Immature natural killer cell (primary cell): ENCODE measurements at regions not wholly inside any gene's neighbourhood (a gene's known extent, or its start where the extent isn't known, plus 50 kb on each side); places are given as distances from the start of the nearest gene placed in this dataset.

Experiments used
- DNase-seq, 3 donors: peaks; one replicate each; pipeline ENCODE4 v3.0.0; 2022; ENCODE audit warnings: mixed read lengths in 1 of 3
- H3K27ac Mint-ChIP-seq, 6 donors: one replicate each; pipeline ENCODE4 v1.8.0; 2020; ENCODE audit warnings: mixed read lengths in 6 of 6, mild to moderate bottlenecking in 5 of 6, inconsistent platforms in 4 of 6, moderate library complexity in 3 of 6
- H3K27me3 Mint-ChIP-seq, 3 donors: one replicate each; pipeline ENCODE4 v1.8.0; 2020 to 2021; ENCODE audit warnings: low read depth in 3 of 3, mild to moderate bottlenecking in 3 of 3, mixed read lengths in 3 of 3, moderate library complexity in 3 of 3, inconsistent platforms in 1 of 3
- H3K36me3 Mint-ChIP-seq, 3 donors: one replicate each; pipeline ENCODE4 v1.8.0; 2020; ENCODE audit warnings: mixed read lengths in 3 of 3, inconsistent platforms in 2 of 3, mild to moderate bottlenecking in 2 of 3
- H3K4me1 Mint-ChIP-seq, 2 donors: one replicate each; pipeline ENCODE4 v1.8.0; 2020; ENCODE audit warnings: inconsistent platforms in 2 of 2, mild to moderate bottlenecking in 2 of 2, mixed read lengths in 2 of 2, moderate library complexity in 1 of 2
- H3K4me3 Mint-ChIP-seq, 5 donors: one replicate each; pipeline ENCODE4 v1.8.0; 2020; ENCODE audit warnings: mild to moderate bottlenecking in 5 of 5, mixed read lengths in 5 of 5, inconsistent platforms in 3 of 5, moderate library complexity in 3 of 5
- H3K9me3 Mint-ChIP-seq, 6 donors: one replicate each; pipeline ENCODE4 v1.8.0; 2020; ENCODE audit warnings: mild to moderate bottlenecking in 6 of 6, mixed read lengths in 6 of 6, inconsistent platforms in 4 of 6, moderate library complexity in 3 of 6

DNA sequence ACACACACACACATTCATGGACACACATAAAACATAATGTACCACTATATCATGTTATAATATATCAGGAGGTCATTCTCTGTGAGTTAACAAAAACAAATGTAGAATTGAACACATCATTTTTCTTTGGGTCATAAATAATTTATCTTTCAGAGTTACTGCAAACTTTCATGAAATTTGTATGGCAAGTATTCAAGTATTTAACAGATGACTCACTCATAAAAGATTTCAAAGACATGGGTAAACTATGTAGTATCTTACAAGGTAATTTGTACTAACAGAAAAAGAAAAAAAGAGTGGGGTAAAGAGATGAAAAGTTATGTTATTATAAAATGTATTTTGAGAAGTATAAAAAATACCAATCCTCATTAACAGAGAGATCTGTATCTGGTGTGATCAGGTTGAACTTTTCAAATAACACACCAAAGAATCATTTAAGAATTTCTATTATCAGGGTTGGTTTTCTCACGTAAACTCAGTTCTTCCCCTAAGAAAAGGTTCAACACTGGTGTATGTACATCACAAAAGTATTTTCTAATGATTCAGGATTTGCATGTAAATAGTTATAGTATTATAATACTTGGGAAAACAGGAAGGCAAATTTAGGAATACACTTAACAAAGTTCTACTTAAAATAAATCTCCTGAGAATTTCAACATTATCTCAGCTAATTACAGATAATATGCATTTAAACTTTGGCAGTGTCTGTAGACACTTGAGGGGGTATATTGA is 933.1 kb upstream of the LRRN3 start:
- no peak for DNase-seq
- Mint-ChIP-seq H3K9me3 (peaks cover 8 to 59% (median 23%) of the 10 kb centered on the region in 6 donors), H3K27ac (no peak overlapping the region), H3K4me3 (no peak overlapping the region), H3K27me3 (no peaks in the 10 kb centered on the region), H3K36me3 (no peaks in the 10 kb centered on the region), H3K4me1 (no peaks in the 10 kb centered on the region)

DNA sequence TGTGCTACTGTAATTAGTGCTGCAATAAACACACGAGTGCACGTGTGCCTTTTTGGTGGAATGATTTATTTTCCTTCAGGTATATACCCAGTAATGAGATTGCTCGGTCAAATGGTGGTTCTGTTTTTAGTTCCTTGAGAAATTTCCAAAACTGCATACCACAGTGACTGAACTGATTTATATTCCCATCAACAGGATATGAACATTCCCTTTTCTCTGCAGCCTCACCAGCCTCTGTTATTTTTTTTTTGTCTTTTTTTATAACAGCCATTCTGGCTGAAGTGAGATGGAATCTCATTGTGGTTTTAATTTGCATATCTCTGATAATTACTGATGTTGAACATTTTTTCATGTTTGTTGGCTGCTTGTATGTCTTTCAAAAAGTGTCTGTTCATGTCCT is 922.9 kb upstream of the LRRN3 start:
- Mint-ChIP-seq H3K4me1 (no peaks in the 10 kb centered on the region), H3K36me3 (no peaks in the 10 kb centered on the region), H3K27ac (no peak overlapping the region), H3K4me3 (no peak overlapping the region), H3K9me3 (peaks cover 9 to 37% (median 27%) of the 10 kb centered on the region in 6 donors), H3K27me3 (no peaks in the 10 kb centered on the region)
- no peak for DNase-seq

DNA sequence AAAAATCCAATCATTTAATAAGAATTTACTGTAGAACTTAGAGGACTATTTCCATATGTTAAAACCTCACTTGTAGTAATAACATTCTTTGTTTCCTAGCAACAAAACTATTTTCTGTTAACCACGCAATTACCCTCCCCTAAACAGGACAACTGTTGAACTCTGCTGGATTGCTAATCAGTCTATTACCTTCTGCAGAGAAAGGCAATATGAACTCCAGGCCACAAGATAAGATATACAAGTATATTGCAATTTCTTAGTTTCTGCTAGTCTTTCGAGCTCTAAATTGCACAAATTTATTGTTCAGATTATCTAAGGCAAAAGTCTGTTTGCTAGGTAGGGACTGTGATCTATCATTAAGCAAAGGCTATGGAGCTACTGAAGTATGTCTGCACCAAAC is 920.1 kb upstream of the LRRN3 start:
- no peak for DNase-seq
- H3K4me3 Mint-ChIP-seq, result no peak overlapping the region
- no peaks in the 10 kb centered on the region for H3K4me1 Mint-ChIP-seq
- no peaks in the 10 kb centered on the region for H3K36me3 Mint-ChIP-seq
- H3K27ac Mint-ChIP-seq, result no peak overlapping the region
- H3K9me3 Mint-ChIP-seq, result peaks cover 9 to 42% (median 31%) of the 10 kb centered on the region in 6 donors
- no peaks in the 10 kb centered on the region for H3K27me3 Mint-ChIP-seq

DNA sequence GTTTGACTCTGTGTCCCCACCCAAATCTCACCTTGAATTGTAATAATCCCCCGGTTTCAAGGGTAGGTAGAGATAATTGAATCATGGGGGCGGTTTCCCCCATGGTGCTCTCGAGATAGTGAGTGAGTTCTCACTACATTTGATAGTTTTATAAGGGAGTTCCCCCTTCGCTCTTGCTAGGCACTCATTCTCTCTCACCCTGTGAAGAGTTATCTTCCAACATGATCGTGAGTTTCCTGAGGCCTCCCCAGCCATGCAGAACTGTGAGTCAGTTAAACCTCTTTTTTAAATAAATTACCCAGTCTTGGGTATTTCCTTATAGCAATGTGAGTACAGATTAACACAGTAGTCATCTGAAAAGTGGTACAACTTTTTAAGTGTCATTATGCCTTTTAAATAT is 913.5 kb upstream of the LRRN3 start:
- H3K27ac Mint-ChIP-seq, result no peak overlapping the region
- H3K9me3 Mint-ChIP-seq, result peaks cover 3 to 45% (median 19%) of the 10 kb centered on the region in 6 donors
- peaks cover 0 to 5% (median 1%) of the 10 kb centered on the region in 3 donors for H3K27me3 Mint-ChIP-seq
- no peak overlapping the region for H3K4me3 Mint-ChIP-seq
- H3K36me3 Mint-ChIP-seq, result no peaks in the 10 kb centered on the region
- no peaks in the 10 kb centered on the region for H3K4me1 Mint-ChIP-seq
- DNase-seq, result no peak

DNA sequence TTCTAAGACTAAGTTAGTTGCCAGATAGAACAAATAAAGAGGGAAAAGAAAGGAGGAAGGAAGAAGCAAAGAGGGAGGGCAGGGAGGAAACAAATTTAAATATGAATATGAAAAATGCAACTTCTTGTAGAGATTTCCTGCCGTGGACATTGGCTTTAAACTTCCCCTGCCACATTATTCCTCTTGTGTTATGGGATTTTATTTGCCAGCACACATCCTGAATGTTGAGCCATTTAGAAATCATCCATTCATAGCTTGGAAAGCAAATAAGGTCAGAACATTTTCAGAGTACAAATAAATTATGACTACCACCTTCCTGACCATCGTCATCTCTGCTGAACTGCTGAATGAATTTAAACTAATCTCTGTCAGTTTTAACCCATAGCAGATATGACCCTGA is 911.9 kb upstream of the LRRN3 start:
- H3K27me3 Mint-ChIP-seq, result peaks cover 0 to 5% (median 1%) of the 10 kb centered on the region in 3 donors
- no peaks in the 10 kb centered on the region for H3K36me3 Mint-ChIP-seq
- H3K27ac Mint-ChIP-seq, result no peak overlapping the region
- DNase-seq, result no peak
- H3K9me3 Mint-ChIP-seq, result peaks cover 3 to 42% (median 19%) of the 10 kb centered on the region in 6 donors
- no peaks in the 10 kb centered on the region for H3K4me1 Mint-ChIP-seq
- no peak overlapping the region for H3K4me3 Mint-ChIP-seq

DNA sequence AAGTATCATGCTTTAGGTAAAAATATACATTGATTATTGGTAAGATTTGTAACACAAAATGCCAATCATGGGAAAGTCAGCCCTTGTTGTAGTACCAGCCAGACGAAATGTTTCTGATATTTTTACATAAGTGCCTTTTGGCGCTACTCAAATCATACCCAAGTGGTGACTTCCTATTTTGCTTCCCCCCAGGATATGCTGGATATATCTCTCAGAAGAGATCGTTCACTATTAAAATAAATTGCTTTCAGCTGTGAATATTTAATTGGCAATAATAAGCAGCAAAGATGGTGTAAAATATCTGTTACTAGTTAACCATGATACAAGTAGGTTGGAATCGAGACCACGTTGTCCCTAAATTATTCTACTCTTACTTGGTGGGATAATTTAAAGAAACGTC is 909.2 kb upstream of the LRRN3 start:
- Mint-ChIP-seq H3K4me3 (no peak overlapping the region), H3K4me1 (no peaks in the 10 kb centered on the region), H3K36me3 (no peaks in the 10 kb centered on the region), H3K27me3 (peaks cover 0 to 8% (median 1%) of the 10 kb centered on the region in 3 donors), H3K9me3 (peaks cover 5 to 43% (median 19%) of the 10 kb centered on the region in 6 donors), H3K27ac (no peak overlapping the region)
- no peak for DNase-seq

DNA sequence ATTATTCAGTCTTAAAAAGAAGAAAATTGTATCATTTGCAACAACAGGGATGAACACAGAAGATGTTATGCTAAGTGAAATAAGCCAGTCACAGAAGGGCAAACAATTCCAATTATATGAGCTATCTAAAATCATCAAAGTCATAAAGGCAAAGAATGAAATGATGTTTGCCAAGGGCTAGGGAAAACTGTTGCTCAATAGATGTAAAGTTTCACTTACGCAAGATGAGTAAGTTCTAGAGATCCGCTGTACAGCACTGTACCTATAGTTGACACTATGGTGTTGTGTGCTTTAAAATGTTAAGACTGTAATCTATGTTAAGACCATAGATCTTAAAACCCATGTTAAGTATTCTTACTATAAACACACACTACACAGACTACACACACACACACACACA is 904.6 kb upstream of the LRRN3 start:
- no peaks in the 10 kb centered on the region for H3K36me3 Mint-ChIP-seq
- H3K4me3 Mint-ChIP-seq, result no peak overlapping the region
- H3K27me3 Mint-ChIP-seq, result peaks cover 0 to 4% (median 3%) of the 10 kb centered on the region in 3 donors
- H3K27ac Mint-ChIP-seq, result no peak overlapping the region
- no peak for DNase-seq
- H3K4me1 Mint-ChIP-seq, result no peaks in the 10 kb centered on the region
- peaks cover 9 to 46% (median 27%) of the 10 kb centered on the region in 6 donors for H3K9me3 Mint-ChIP-seq

DNA sequence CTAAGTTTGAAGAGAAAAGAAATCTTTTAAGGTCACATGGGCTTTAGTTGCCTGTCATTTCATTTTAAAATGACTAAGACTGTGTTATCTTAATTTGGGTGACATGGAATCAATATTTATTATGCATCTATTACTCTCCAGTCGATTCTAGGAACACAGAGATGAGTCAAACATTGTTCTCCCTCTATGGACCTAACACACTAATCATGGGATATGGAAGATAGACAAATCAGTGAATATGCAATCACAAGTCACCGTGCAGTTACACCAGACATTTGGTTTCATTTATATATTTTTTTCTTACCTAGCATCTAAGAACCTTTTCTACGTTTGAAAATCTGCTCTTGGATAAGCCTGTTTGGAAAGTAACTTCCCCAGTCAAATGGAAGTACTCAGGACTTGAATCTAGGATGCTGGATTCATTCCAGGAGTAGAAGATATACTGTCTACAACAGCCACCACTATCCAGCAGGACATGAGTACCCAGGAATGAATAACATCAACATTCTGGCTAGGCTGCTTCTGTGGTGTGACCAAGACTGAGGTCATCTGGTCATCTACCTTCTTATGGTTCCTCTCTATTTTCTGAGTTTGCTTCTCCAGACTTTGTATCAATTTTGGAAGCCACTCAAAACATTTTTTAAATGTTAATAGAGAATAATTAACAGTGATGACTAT is 902.9 kb upstream of the LRRN3 start:
- no peak for DNase-seq
- H3K27me3 Mint-ChIP-seq, result peaks cover 0 to 3% (median 2%) of the 10 kb centered on the region in 3 donors
- peaks cover 9 to 50% (median 27%) of the 10 kb centered on the region in 6 donors for H3K9me3 Mint-ChIP-seq
- H3K4me3 Mint-ChIP-seq, result no peak overlapping the region
- H3K36me3 Mint-ChIP-seq, result no peaks in the 10 kb centered on the region
- no peak overlapping the region for H3K27ac Mint-ChIP-seq
- no peaks in the 10 kb centered on the region for H3K4me1 Mint-ChIP-seq

DNA sequence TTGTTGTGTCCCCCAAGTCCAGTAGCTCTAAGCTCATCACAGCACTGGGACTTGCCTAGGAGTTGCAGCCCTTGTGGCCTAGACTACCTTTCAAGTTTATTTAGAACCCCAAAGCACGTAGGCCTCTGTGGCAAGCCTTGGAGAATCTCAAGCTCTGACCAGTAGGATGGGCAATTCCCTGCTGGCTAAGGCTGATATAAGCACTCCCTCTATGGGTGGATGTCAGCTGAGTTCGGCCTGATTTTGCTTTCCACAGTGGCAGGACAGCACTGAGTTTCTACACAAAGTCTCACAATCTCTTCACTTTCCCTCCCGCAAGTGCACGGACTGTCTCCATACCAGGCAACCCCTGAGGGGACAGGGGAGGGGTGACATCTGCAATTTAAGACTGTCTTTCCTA is 886.4 kb upstream of the LRRN3 start:
- no peak for DNase-seq
- no peak overlapping the region for H3K27ac Mint-ChIP-seq
- H3K4me1 Mint-ChIP-seq, result no peaks in the 10 kb centered on the region
- H3K36me3 Mint-ChIP-seq, result peaks cover 0 to 6% (median 0%) of the 10 kb centered on the region in 3 donors
- no peak overlapping the region for H3K4me3 Mint-ChIP-seq
- H3K27me3 Mint-ChIP-seq, result peaks cover 0 to 1% (median 0%) of the 10 kb centered on the region in 3 donors
- peaks cover 3 to 62% (median 46%) of the 10 kb centered on the region in 6 donors for H3K9me3 Mint-ChIP-seq

DNA sequence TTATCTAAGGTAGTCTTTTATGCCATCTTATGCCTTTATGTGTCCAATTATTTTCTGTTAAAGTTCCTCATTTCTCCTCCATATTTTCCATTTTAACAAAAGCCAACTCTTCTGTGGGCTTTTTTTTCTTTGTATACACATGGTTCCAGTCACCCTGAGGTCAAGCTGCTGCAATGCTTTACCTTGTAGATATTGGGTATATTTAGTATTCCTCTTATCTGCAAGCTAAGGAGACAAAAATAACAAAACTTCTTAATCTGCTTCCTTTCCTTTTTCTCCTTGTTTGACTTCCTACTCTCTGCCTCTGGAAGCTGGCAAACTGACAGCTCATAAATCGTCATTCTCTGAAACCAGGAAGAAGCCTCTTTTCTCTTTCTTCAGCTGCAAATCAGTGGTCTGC is 885.0 kb upstream of the LRRN3 start:
- H3K9me3 Mint-ChIP-seq, result peaks cover 3 to 58% (median 38%) of the 10 kb centered on the region in 6 donors

DNA sequence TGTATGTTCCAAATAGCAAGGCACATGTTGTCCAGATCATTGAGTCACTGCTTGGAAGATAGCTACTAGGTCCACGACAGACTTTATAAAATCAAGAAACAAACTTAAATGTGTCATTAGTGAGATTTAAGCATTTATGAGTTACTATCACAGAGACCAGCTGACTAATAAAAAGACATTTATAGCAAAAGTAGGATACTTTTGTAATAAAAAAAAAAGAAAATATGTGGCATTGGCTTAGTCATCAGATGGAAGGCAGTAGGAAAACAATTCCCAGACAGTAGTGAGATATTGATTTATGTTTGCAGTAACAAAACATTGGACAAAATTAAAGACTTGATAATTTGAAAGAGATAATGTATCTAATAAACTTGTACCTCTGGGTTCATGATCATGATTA is 881.0 kb upstream of the LRRN3 start:
- H3K27me3 Mint-ChIP-seq, result peaks cover 0 to 2% (median 0%) of the 10 kb centered on the region in 3 donors
- DNase-seq, result no peak
- no peak overlapping the region for H3K4me3 Mint-ChIP-seq
- no peak overlapping the region for H3K27ac Mint-ChIP-seq
- peaks cover 6 to 65% (median 31%) of the 10 kb centered on the region in 6 donors for H3K9me3 Mint-ChIP-seq
- H3K4me1 Mint-ChIP-seq, result no peaks in the 10 kb centered on the region
- H3K36me3 Mint-ChIP-seq, result peaks cover 0 to 5% (median 0%) of the 10 kb centered on the region in 3 donors

More for the DNA sequence above, 885.0 kb upstream of the LRRN3 start:
- H3K4me3 Mint-ChIP-seq, result no peak overlapping the region
- no peak for DNase-seq
- H3K27ac Mint-ChIP-seq, result no peak overlapping the region
- H3K4me1 Mint-ChIP-seq, result no peaks in the 10 kb centered on the region
- H3K27me3 Mint-ChIP-seq, result peaks cover 0 to 1% (median 0%) of the 10 kb centered on the region in 3 donors
- H3K36me3 Mint-ChIP-seq, result peaks cover 0 to 6% (median 0%) of the 10 kb centered on the region in 3 donors

DNA sequence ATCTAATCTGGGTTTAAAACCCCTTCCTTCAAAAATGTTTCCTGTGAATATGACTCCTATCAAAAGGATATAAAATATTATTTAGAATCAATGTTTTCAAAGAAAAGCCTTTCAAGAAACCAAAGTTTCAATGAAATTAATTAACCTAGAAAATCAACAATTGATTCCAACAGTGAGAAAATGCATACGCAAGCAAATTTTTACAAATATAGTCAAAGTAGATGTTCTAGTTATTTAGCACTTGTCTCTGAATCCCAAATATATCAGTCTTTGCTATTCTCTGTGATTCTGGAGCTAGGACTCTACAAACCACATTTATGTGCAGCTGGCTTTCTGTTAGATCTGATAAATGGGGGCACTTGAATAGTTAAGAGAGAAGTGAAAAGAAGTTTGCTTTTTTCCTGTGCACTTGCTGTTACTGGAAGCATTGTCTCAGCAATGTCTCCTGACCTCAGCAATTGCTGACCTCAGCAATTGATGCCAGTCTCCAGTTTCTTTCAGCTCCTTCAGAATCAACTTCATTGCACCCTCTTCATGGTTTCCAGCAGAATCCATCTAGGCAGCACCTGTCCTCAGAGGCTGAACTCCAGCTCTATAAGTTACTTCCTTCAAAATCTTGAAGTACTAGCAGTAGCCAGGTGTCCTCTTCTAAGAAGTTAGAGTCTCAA is 879.9 kb upstream of the LRRN3 start:
- Mint-ChIP-seq H3K4me1 (no peaks in the 10 kb centered on the region), H3K36me3 (peaks cover 0 to 2% (median 0%) of the 10 kb centered on the region in 3 donors), H3K4me3 (no peak overlapping the region), H3K27ac (no peak overlapping the region), H3K9me3 (peaks cover 8 to 66% (median 34%) of the 10 kb centered on the region in 6 donors), H3K27me3 (peaks cover 0 to 2% (median 0%) of the 10 kb centered on the region in 3 donors)
- no peak for DNase-seq

DNA sequence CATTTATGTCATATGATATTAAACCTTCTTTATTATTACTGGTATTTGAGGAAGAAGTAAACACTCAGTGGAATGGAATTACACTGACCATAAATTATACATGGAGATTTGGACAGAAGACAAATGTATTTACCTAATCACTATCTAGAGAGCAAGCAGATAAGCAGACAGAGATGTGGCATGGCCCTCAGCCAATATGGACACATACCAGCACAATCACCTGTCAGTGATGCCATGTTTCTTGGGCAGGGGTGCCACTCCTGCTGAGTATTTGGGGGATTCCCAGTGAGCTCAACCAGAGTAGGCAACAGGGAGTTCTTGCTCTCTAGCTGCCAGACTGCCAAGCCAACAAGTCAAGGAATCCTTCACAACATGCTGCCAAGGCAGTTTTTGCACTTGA is 866.3 kb upstream of the LRRN3 start:
- Mint-ChIP-seq H3K4me1 (no peaks in the 10 kb centered on the region), H3K4me3 (no peak overlapping the region)

DNA sequence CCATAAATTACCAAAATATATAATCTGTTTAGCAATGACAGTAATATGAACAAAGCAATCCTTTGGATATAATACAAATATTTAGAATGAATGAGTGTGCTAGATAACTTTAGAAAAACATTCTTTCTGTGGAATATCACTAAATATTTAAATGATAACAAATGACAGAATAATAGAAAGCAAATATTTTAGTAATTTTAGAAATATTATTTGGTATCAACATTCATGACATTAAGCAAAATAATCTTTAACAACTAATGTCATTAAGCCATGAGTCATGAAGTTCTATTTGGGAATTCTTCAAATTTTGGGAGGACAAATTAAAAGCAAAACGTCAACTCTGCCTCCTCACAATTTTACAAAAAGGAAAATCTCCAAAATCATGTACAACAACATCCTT is 844.8 kb upstream of the LRRN3 start:
- peaks cover 0 to 2% (median 0%) of the 10 kb centered on the region in 3 donors for H3K27me3 Mint-ChIP-seq
- H3K4me1 Mint-ChIP-seq, result no peaks in the 10 kb centered on the region
- no peak for DNase-seq
- no peaks in the 10 kb centered on the region for H3K36me3 Mint-ChIP-seq
- peaks cover 15 to 38% (median 18%) of the 10 kb centered on the region in 6 donors for H3K9me3 Mint-ChIP-seq
- H3K4me3 Mint-ChIP-seq, result no peak overlapping the region
- H3K27ac Mint-ChIP-seq, result no peak overlapping the region

More for the DNA sequence above, 866.3 kb upstream of the LRRN3 start:
- Mint-ChIP-seq H3K27me3 (peaks cover 0 to 1% (median 0%) of the 10 kb centered on the region in 3 donors), H3K9me3 (peaks cover 16 to 56% (median 26%) of the 10 kb centered on the region in 6 donors), H3K27ac (no peak overlapping the region), H3K36me3 (no peaks in the 10 kb centered on the region)
- no peak for DNase-seq
